H1 (cell line): ENCODE measurements at regions not wholly inside any gene's neighbourhood (a gene's known extent, or its start where the extent isn't known, plus 50 kb on each side); places are given as distances from the start of the nearest gene placed in this dataset.

ENCODE experiments used
- CTCF ChIA-PET: fragments of 300-600 bp; sonication (Branson Sonifier 250); formaldehyde crosslinking; loops from one replicate; lab custom pipeline; 2021; ENCODE audit not compliant: partially characterized antibody; lab: Charles Lee
- POLR2A ChIA-PET: fragments of 300-600 bp; sonication (Branson Sonifier 250); formaldehyde crosslinking; loops from one replicate; lab custom pipeline; 2021; ENCODE audit warnings: inconsistent platforms; ENCODE audit not compliant: partially characterized antibody; lab: Charles Lee
- DNase-seq, 2 experiments: peaks; one replicate each; pipeline versions ENCODE4 v3.0.0 to v3.0.0-alpha.2; 2010 to 2022; ENCODE audit warnings: low spot score in 2 of 2, low read depth in 1 of 2, mixed read lengths in 1 of 2
- FAIRE-seq: peaks from 2 replicates; lab custom pipeline; 2011; peaks lifted over from hg19 to GRCh38; lab: Jason Lieb, UNC
- H2AFZ ChIP-seq: 2 replicates; pipeline ENCODE4 v1.8.1; 2012; ENCODE audit warnings: low read length, inconsistent platforms
- H2AK5ac ChIP-seq: 2 replicates; pipeline ENCODE4 v1.6.1; 2013; ENCODE audit warnings: low read depth, low read length
- H2BK120ac ChIP-seq: replicated peaks from 2 replicates; pipeline ENCODE3; 2013; ENCODE audit warnings: low read depth, low read length, inconsistent platforms
- H2BK12ac ChIP-seq: 2 replicates; pipeline ENCODE4 v1.6.1; 2013; ENCODE audit warnings: low read depth, low read length
- H2BK15ac ChIP-seq: 2 replicates; pipeline ENCODE4 v1.6.1; 2013; ENCODE audit warnings: low read length
- H2BK20ac ChIP-seq: 2 replicates; pipeline ENCODE4 v1.6.1; 2013; ENCODE audit warnings: low read length
- H2BK5ac ChIP-seq: 2 replicates; pipeline ENCODE4 v1.6.1; 2013; ENCODE audit warnings: low read depth, low read length
- H3K14ac ChIP-seq: 2 replicates; pipeline ENCODE4 v1.6.1; 2013; ENCODE audit warnings: inconsistent platforms; ENCODE audit not compliant: insufficient read length
- H3K18ac ChIP-seq: 2 replicates; pipeline ENCODE4 v1.6.1; 2013; ENCODE audit warnings: low read length; ENCODE audit errors: extremely low read depth
- H3K23ac ChIP-seq: 2 replicates; pipeline ENCODE4 v1.6.1; 2013; ENCODE audit warnings: inconsistent platforms; ENCODE audit not compliant: insufficient read length
- H3K23me2 ChIP-seq: 2 replicates; pipeline ENCODE4 v1.6.1; 2013; ENCODE audit warnings: low read depth, low read length
- H3K27ac ChIP-seq: 2 replicates; pipeline ENCODE4 v1.6.1; 2011; ENCODE audit warnings: low read depth, low read length, inconsistent platforms
- H3K27me3 ChIP-seq, 4 experiments: replicated peaks in 1 of 4; 1 replicate in 1 of 4; 2 replicates in 3 of 4; pipeline versions ENCODE4 v1.6.1 to v1.8.1; 2011 to 2013; ENCODE audit warnings: low read length in 3 of 4, mild to moderate bottlenecking in 3 of 4, inconsistent platforms in 2 of 4, mixed read lengths in 2 of 4, moderate library complexity in 1 of 4; ENCODE audit not compliant: control insufficient read depth in 3 of 4, insufficient read depth in 3 of 4; ENCODE audit errors: extremely low read depth in 1 of 4
- H3K36me3 ChIP-seq, 4 experiments: 2 replicates each; pipeline versions ENCODE4 v1.6.1 to v1.8.1; 2011 to 2013; ENCODE audit warnings: mild to moderate bottlenecking in 4 of 4, low read length in 3 of 4, moderate library complexity in 2 of 4, control low read depth in 1 of 4, inconsistent platforms in 1 of 4; ENCODE audit not compliant: insufficient read depth in 4 of 4, control insufficient read depth in 2 of 4
- H3K4ac ChIP-seq: replicated peaks from 2 replicates; pipeline ENCODE3; 2013; ENCODE audit warnings: low read length, low read depth, mixed read lengths, inconsistent platforms; ENCODE audit not compliant: insufficient read length
- H3K4me1 ChIP-seq, 4 experiments: replicated peaks in 1 of 4; 1 replicate in 1 of 4; 2 replicates in 3 of 4; pipeline versions ENCODE4 v1.6.1 to v1.8.1; 2011 to 2013; ENCODE audit warnings: low read length in 3 of 4, inconsistent platforms in 2 of 4, mixed read lengths in 1 of 4; ENCODE audit not compliant: insufficient read depth in 4 of 4, control insufficient read depth in 3 of 4
- H3K4me2 ChIP-seq, 2 experiments: 2 replicates each; pipeline versions ENCODE4 v1.6.1 to v1.8.1; 2011 to 2013; ENCODE audit warnings: low read depth in 2 of 2, low read length in 2 of 2, control low read depth in 1 of 2, inconsistent platforms in 1 of 2, mild to moderate bottlenecking in 1 of 2; ENCODE audit not compliant: insufficient read depth in 1 of 2
- H3K4me3 ChIP-seq, 4 experiments: fragments of 200-600, 300-600 bp in 1 of 4; sonication (generic), shearing (Covaris generic), sonication (Bioruptor Twin) in 1 of 4; 2 replicates each; pipeline versions ENCODE4 v1.5.1 to v1.8.1; 2011 to 2016; ENCODE audit warnings: low read length in 4 of 4, low read depth in 3 of 4, control low read depth in 2 of 4, inconsistent platforms in 2 of 4, mild to moderate bottlenecking in 2 of 4, mixed read lengths in 1 of 4, moderate library complexity in 1 of 4; ENCODE audit not compliant: insufficient read depth in 2 of 4; ENCODE audit errors: extremely low read depth in 1 of 4
- H3K56ac ChIP-seq: replicated peaks from 2 replicates; pipeline ENCODE3; 2013; ENCODE audit warnings: low read depth, mild to moderate bottlenecking, mixed read lengths, low read length, inconsistent platforms; ENCODE audit not compliant: insufficient read length
- H3K79me1 ChIP-seq: 2 replicates; pipeline ENCODE4 v1.6.1; 2013; ENCODE audit warnings: low read depth, low read length, control low read depth
- H3K79me2 ChIP-seq, 2 experiments: 2 replicates each; pipeline versions ENCODE4 v1.6.1 to v1.8.1; 2012 to 2013; ENCODE audit warnings: low read length in 2 of 2, mild to moderate bottlenecking in 2 of 2, inconsistent platforms in 1 of 2; ENCODE audit not compliant: insufficient read depth in 2 of 2, control insufficient read depth in 1 of 2
- H3K9ac ChIP-seq, 4 experiments: replicated peaks in 1 of 4; 1 replicate in 1 of 4; 2 replicates in 3 of 4; pipeline versions ENCODE4 v1.6.1 to v1.8.1; 2011 to 2013; ENCODE audit warnings: low read depth in 3 of 4, low read length in 3 of 4, control low read depth in 2 of 4, mild to moderate bottlenecking in 2 of 4, moderate library complexity in 2 of 4, inconsistent platforms in 1 of 4; ENCODE audit errors: extremely low read depth in 1 of 4
- H3K9me3 ChIP-seq, 2 experiments: 2 replicates each; pipeline versions ENCODE4 v1.6.1 to v1.8.1; 2012 to 2013; ENCODE audit warnings: mild to moderate bottlenecking in 2 of 2, moderate library complexity in 2 of 2, control low read depth in 1 of 2, inconsistent platforms in 1 of 2, low read depth in 1 of 2, low read length in 1 of 2, mixed read lengths in 1 of 2; ENCODE audit not compliant: insufficient read depth in 2 of 2
- H4K20me1 ChIP-seq, 2 experiments: replicated peaks in 1 of 2; 2 replicates each; pipeline versions ENCODE3 to v1.8.1; 2011 to 2013; ENCODE audit warnings: inconsistent platforms in 2 of 2, low read length in 2 of 2, mild to moderate bottlenecking in 1 of 2; ENCODE audit not compliant: insufficient read depth in 2 of 2, control insufficient read depth in 1 of 2
- H4K5ac ChIP-seq: 2 replicates; pipeline ENCODE4 v1.6.1; 2013; ENCODE audit warnings: low read length, low read depth, mixed read lengths, inconsistent platforms; ENCODE audit not compliant: insufficient read length
- H4K8ac ChIP-seq: 2 replicates; pipeline ENCODE4 v1.8.0; 2013; ENCODE audit warnings: mild to moderate bottlenecking, moderate library complexity, low read length, inconsistent platforms; ENCODE audit not compliant: insufficient read depth; ENCODE audit errors: extremely low read depth
- H4K91ac ChIP-seq: replicated peaks from 2 replicates; pipeline ENCODE3; 2013; ENCODE audit warnings: low read length, mixed read lengths, inconsistent platforms; ENCODE audit not compliant: insufficient read length
- ATF2 ChIP-seq: IDR thresholded peaks from 2 replicates; pipeline ENCODE4 v1.6.1; 2012; ENCODE audit warnings: low read length, inconsistent platforms
- CHD2 ChIP-seq: IDR thresholded peaks from 2 replicates; pipeline ENCODE4 v1.6.1; 2012; ENCODE audit warnings: low read length, improper control_type of control experiment
- MAFK ChIP-seq: IDR thresholded peaks from 2 replicates; pipeline ENCODE4 v1.6.1; 2012; ENCODE audit warnings: low read depth, mild to moderate bottlenecking, improper control_type of control experiment, low read length
- POU5F1 ChIP-seq: IDR thresholded peaks from 2 replicates; pipeline ENCODE4 v1.6.1; 2011; ENCODE audit warnings: low read depth, mild to moderate bottlenecking, low read length, moderate library complexity
- SIRT6 ChIP-seq: IDR thresholded peaks from one replicate; pipeline ENCODE4 v1.7.1; 2012; ENCODE audit warnings: low read length, inconsistent platforms
- WGBS, 2 experiments: shearing (Covaris generic) in 1 of 2; methylation state at CpG; one replicate each; pipeline versions ENCODE4 v1.1.6 to v1.1.7; 2013 to 2015; ENCODE audit warnings: low lambda C conversion rate in 2 of 2, mixed read lengths in 2 of 2, inconsistent platforms in 1 of 2, low coverage in 1 of 2, missing lambda C conversion rate in 1 of 2; ENCODE audit not compliant: insufficient replicate concordance in 2 of 2, insufficient coverage in 1 of 2, insufficient read length in 1 of 2; ENCODE audit errors: extremely low coverage in 1 of 2, missing lambda C conversion rate in 1 of 2; 5-methylcytosine and 5-hydroxymethylcytosine counted together

DNA sequence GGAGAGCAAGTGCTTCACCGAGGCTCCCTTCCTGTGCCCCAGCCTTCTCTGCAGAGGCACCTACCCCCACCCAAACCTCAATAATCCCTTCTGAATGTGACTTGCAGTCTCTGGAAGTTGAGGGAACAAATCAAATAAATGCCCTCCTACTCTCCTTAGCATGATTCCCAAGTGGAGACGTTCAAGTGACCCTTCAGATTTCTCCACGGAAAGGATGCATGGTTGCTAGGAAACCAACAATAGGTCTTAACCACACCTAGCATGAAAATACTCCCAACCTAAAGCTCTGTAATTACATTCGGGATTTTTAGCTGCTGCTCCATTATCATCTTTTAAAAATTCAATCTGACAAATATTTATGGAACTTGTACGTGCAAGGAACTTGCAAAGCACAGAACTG is 50.2 kb upstream of the CABLES1 start:
- Histone ChIP-seq H3K56ac (peak overlapping the region; percentile 9), H3K79me2 (no peaks in the 10 kb centered on the region), H3K9me3 (no peaks in the 10 kb centered on the region), H3K4me1 (no peaks in the 10 kb centered on the region), H3K79me1 (no peaks in the 10 kb centered on the region), H4K20me1 (no peaks in the 10 kb centered on the region), H4K91ac (no peak overlapping the region), H3K27me3 (no peaks in the 10 kb centered on the region), H2AFZ (no peak overlapping the region), H3K4me3 (no peak overlapping the region), H2BK5ac (no peak overlapping the region), H2BK12ac (no peak overlapping the region), H3K9ac (no peak overlapping the region), H3K23me2 (no peaks in the 10 kb centered on the region), H3K4ac (no peak overlapping the region), H2AK5ac (no peak overlapping the region), H3K14ac (no peak overlapping the region), H3K4me2 (no peak overlapping the region), H4K8ac (no peak overlapping the region), H3K23ac (no peak overlapping the region), H2BK20ac (no peak overlapping the region), H2BK15ac (no peak overlapping the region), H2BK120ac (no peak overlapping the region), H3K18ac (no peak overlapping the region), H3K27ac (no peak overlapping the region), H4K5ac (no peak overlapping the region), H3K36me3 (no peaks in the 10 kb centered on the region)
- CTCF ChIA-PET, result no interaction called here
- POLR2A ChIA-PET, result no interaction called here
- FAIRE-seq, result no peak
- DNase-seq, result no peak
- 76% methylated on average over 5 of the region's 5 CpGs; no CpG with 5 or more reads in 1 of the 2 experiments for WGBS, 2 experiments
- TF ChIP-seq SIRT6 (no peak), MAFK (no peak), CHD2 (no peak), POU5F1 (no peak), ATF2 (no peak)
